Ovary (tissue), 7 donors: ENCODE measurements at regions not wholly inside any gene's neighbourhood (a gene's known extent, or its start where the extent isn't known, plus 50 kb on each side); places are given as distances from the start of the nearest gene placed in this dataset.

ENCODE experiments used
- DNase-seq, 5 donors: peaks; one replicate each; pipeline ENCODE4 v3.0.0-alpha.2; 2019 to 2020
- H3K27ac ChIP-seq, 2 donors: fragments of 200-600 bp; one replicate each; pipeline versions ENCODE4 v1.5.1 to v1.8.0; 2019 to 2022
- H3K27me3 ChIP-seq: fragments of 200-600 bp; one replicate; pipeline ENCODE4 v1.8.0; 2022
- H3K36me3 ChIP-seq: fragments of 200-600 bp; sonication (generic); one replicate; pipeline ENCODE4 v1.5.1; 2019
- H3K4me1 ChIP-seq: one replicate; pipeline ENCODE4 v1.8.1; 2013; ENCODE audit warnings: mild to moderate bottlenecking, moderate library complexity; ENCODE audit not compliant: insufficient read depth
- H3K4me3 ChIP-seq: fragments of 200-600 bp; sonication (generic); one replicate; pipeline ENCODE4 v1.5.1; 2017
- H3K9me3 ChIP-seq, 2 donors: fragments of 200-600 bp in 1 of 2; sonication (generic) in 1 of 2; one replicate each; pipeline versions ENCODE4 v1.5.1 to v1.8.1; 2013 to 2019; ENCODE audit warnings: mild to moderate bottlenecking in 1 of 2, moderate library complexity in 1 of 2
- EP300 ChIP-seq: sonication (generic); formaldehyde crosslinking; IDR thresholded peaks from one replicate; pipeline ENCODE4 v1.6.1; 2017; ENCODE audit warnings: antibody characterized with exemption
- POLR2A ChIP-seq: fragments of 450-650 bp; IDR thresholded peaks from one replicate; pipeline ENCODE4 v1.6.1; 2017; ENCODE audit warnings: antibody characterized with exemption, mild to moderate bottlenecking, moderate library complexity
- WGBS, 3 donors: extraction: QIAGEN DNeasy Blood & Tissue Kit in 1 of 3; methylation state at CpG; one replicate each; pipeline versions ENCODE4 v1.1.5 to v1.1.7; 2013 to 2017; 5-methylcytosine and 5-hydroxymethylcytosine counted together
- intact Hi-C, 4 donors: fragments of 100-400 bp; cut with DNase I; formaldehyde crosslinking; loops; one replicate each; pipeline versions ENCODE4 v1.11.0 to v1.15.1; 2022 to 2023
- TF ChIP-seq, protein P1 (sequence below), 3 donors: fragments of 450-650 bp in 2 of 3; fragments of 200-600 bp in 1 of 3; IDR thresholded peaks; one replicate each; pipeline versions ENCODE4 v1.5.1 to v1.8.0; 2016 to 2022; ENCODE audit warnings: antibody characterized with exemption in 3 of 3, mild to moderate bottlenecking in 1 of 3
- donor health status: DM: no; HTN: no; CAD: no; lungs with moderate emphysema.
- donor health status: DM: no; HTN: no; CAD: no.
- donor health status: Bipolar disorder and iron deficiency.
- donor health status: DM: no; HTN: no; CAD: no.
- donor health status: DM: yes; HTN: yes; CAD: no.

DNA sequence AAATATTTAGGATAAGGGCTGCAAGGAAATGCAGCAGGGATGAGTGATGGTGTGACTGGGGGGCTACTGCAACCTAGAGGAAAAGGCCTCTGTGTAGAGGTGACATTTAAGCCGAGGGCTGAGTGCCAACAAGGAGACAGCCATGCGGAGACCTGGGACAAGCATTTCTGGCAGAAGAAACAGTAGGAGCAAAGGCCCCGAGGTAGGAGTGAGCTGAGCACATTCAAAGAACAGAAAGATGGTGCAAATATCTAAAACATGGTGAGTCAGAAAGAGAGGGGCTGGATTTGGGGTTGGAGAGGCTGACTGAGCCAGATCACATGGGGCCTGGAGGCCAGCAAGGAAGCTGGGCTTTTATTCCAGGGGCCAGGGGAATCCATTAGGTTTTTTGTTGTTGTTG lies 55.1 kb upstream of the INCENP start:
- H3K36me3 ChIP-seq, result no peaks in the 10 kb centered on the region
- no peak for DNase-seq
- H3K4me1 ChIP-seq, result no peaks in the 10 kb centered on the region
- WGBS, 3 donors, result 86 to 91% (median 86%) methylated on average over 3 of the region's 3 CpGs
- intact Hi-C loops, result no loop called here
- no peaks in the 10 kb centered on the region for H3K27me3 ChIP-seq
- TF ChIP-seq, protein P1, sequence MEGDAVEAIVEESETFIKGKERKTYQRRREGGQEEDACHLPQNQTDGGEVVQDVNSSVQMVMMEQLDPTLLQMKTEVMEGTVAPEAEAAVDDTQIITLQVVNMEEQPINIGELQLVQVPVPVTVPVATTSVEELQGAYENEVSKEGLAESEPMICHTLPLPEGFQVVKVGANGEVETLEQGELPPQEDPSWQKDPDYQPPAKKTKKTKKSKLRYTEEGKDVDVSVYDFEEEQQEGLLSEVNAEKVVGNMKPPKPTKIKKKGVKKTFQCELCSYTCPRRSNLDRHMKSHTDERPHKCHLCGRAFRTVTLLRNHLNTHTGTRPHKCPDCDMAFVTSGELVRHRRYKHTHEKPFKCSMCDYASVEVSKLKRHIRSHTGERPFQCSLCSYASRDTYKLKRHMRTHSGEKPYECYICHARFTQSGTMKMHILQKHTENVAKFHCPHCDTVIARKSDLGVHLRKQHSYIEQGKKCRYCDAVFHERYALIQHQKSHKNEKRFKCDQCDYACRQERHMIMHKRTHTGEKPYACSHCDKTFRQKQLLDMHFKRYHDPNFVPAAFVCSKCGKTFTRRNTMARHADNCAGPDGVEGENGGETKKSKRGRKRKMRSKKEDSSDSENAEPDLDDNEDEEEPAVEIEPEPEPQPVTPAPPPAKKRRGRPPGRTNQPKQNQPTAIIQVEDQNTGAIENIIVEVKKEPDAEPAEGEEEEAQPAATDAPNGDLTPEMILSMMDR (IDR thresholded peaks at IDR 0.05), result no peak
- TF ChIP-seq EP300 (no peak), POLR2A (no peak)
- H3K27ac ChIP-seq, result no peak overlapping the region
- no peaks in the 10 kb centered on the region for H3K9me3 ChIP-seq
- H3K4me3 ChIP-seq, result no peak overlapping the region

DNA sequence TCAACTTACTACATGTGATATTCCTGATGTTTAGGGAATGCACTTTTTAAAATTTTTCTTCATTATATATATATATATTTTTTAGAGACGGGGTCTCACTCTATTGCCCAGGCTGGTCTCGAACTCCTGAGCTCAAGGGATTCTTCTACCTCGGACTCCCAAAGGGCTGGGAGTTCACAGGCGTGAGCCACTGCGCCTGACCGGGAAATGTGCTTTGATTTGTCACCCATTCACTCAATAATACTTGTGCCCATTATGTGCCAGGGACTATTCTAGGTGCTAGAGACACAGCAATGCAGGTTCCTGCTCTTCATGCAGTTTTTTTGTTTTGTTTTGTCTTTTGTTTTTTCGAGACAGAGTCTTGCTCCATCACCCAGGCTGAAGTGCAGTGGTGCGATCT lies 56.1 kb upstream of the INCENP start:
- WGBS, 3 donors, result 93 to 95% (median 94%) methylated on average over 8 of the region's 8 CpGs
- intact Hi-C loops, result no loop called here
- no peak overlapping the region for H3K27ac ChIP-seq
- TF ChIP-seq, protein P1 (IDR thresholded peaks at IDR 0.05), result no peak
- TF ChIP-seq EP300 (no peak), POLR2A (no peak)
- H3K27me3 ChIP-seq, result no peaks in the 10 kb centered on the region
- no peak overlapping the region for H3K4me3 ChIP-seq
- H3K4me1 ChIP-seq, result no peaks in the 10 kb centered on the region
- DNase-seq, result no peak
- H3K9me3 ChIP-seq, result no peaks in the 10 kb centered on the region
- H3K36me3 ChIP-seq, result no peaks in the 10 kb centered on the region

GRCh38 chr11:62064221-62064620 lies 59.6 kb upstream of the INCENP start:
- H3K36me3 ChIP-seq, result no peaks in the 10 kb centered on the region
- no peak overlapping the region for H3K4me3 ChIP-seq
- 93 to 96% (median 93%) methylated on average over 2 of the region's 2 CpGs for WGBS, 3 donors
- intact Hi-C loops, result no loop called here
- H3K9me3 ChIP-seq, result no peaks in the 10 kb centered on the region
- DNase-seq, result no peak
- TF ChIP-seq EP300 (no peak), POLR2A (no peak)
- TF ChIP-seq, protein P1 (IDR thresholded peaks at IDR 0.05), result no peak
- H3K27me3 ChIP-seq, result no peaks in the 10 kb centered on the region
- no peaks in the 10 kb centered on the region for H3K4me1 ChIP-seq
- H3K27ac ChIP-seq, result no peak overlapping the region

- no peak overlapping the region for H3K27ac ChIP-seq
- H3K27me3 ChIP-seq, result no peaks in the 10 kb centered on the region
- no peaks in the 10 kb centered on the region for H3K4me1 ChIP-seq
- intact Hi-C loops, result no loop called here
- no peak overlapping the region for H3K4me3 ChIP-seq
- no peaks in the 10 kb centered on the region for H3K36me3 ChIP-seq
- 88 to 95% (median 94%) methylated on average over 4 of the region's 4 CpGs for WGBS, 3 donors
- TF ChIP-seq POLR2A (no peak), EP300 (no peak)
- TF ChIP-seq, protein P1 (IDR thresholded peaks at IDR 0.05), result no peak
- DNase-seq, result no peak
- H3K9me3 ChIP-seq, result no peaks in the 10 kb centered on the region
These were observed 61.5 kb upstream of the INCENP start for GRCh38 chr11:62062223-62062861.
